HG03280 (cell line): ENCODE measurements at regions not wholly inside any gene's neighbourhood (a gene's known extent, or its start where the extent isn't known, plus 50 kb on each side); places are given as distances from the start of the nearest gene placed in this dataset.

ENCODE experiments used
- ATAC-seq: cut with Tn5 transposase; IDR thresholded peaks from one replicate; pipeline ENCODE4 v1.9.1; 2021; ENCODE audit warnings: mild to moderate bottlenecking, moderate library complexity; ENCODE audit not compliant: unreplicated experiment

- no peak for ATAC-seq
These were observed 185.0 kb upstream of the CDYL start for GRCh38 chr6:4591218-4591617.

- no peak for ATAC-seq
These were observed 186.9 kb upstream of the CDYL start for GRCh38 chr6:4589295-4589694.

- no peak for ATAC-seq
These were observed 187.6 kb upstream of the CDYL start for GRCh38 chr6:4588581-4588980.

- ATAC-seq, result no peak
These were observed 188.0 kb upstream of the CDYL start for GRCh38 chr6:4588163-4588562.

GRCh38 chr6:4587171-4587570, 189.0 kb upstream of the CDYL start:
- no peak for ATAC-seq

GRCh38 chr6:4586469-4586859, 189.7 kb upstream of the CDYL start:
- ATAC-seq, result no peak

GRCh38 chr6:4585682-4586468, 190.3 kb upstream of the CDYL start:
- ATAC-seq, result no peak

GRCh38 chr6:4584801-4585200, 191.4 kb upstream of the CDYL start:
- ATAC-seq, result no peak

- no peak for ATAC-seq
These were observed 193.4 kb upstream of the CDYL start for GRCh38 chr6:4582506-4583417.

- no peak for ATAC-seq
These were observed 194.5 kb upstream of the CDYL start for GRCh38 chr6:4581468-4582385.

GRCh38 chr6:4580361-4580760, 195.8 kb upstream of the CDYL start:
- no peak for ATAC-seq

GRCh38 chr6:4577406-4577805, 198.8 kb upstream of the CDYL start:
- no peak for ATAC-seq

GRCh38 chr6:4575714-4576113, 200.5 kb upstream of the CDYL start:
- no peak for ATAC-seq

GRCh38 chr6:4574007-4574406, 202.2 kb upstream of the CDYL start:
- no peak for ATAC-seq

GRCh38 chr6:4571011-4571410, 205.2 kb upstream of the CDYL start:
- no peak for ATAC-seq

GRCh38 chr6:4568138-4568537, 208.1 kb upstream of the CDYL start:
- no peak for ATAC-seq

GRCh38 chr6:4567141-4567540, 209.1 kb upstream of the CDYL start:
- ATAC-seq, result no peak

GRCh38 chr6:4565301-4566250, 210.6 kb upstream of the CDYL start:
- ATAC-seq, result no peak

GRCh38 chr6:4564801-4565271, 211.4 kb upstream of the CDYL start:
- no peak for ATAC-seq

- ATAC-seq, result no peak
These were observed 212.3 kb upstream of the CDYL start for GRCh38 chr6:4563877-4564276.
